ENCODE measurements at regions not wholly inside any gene's neighbourhood (a gene's known extent, or its start where the extent isn't known, plus 50 kb on each side); places are given as distances from the start of the nearest gene placed in this dataset.

- TF ChIP-seq, protein P1, sequence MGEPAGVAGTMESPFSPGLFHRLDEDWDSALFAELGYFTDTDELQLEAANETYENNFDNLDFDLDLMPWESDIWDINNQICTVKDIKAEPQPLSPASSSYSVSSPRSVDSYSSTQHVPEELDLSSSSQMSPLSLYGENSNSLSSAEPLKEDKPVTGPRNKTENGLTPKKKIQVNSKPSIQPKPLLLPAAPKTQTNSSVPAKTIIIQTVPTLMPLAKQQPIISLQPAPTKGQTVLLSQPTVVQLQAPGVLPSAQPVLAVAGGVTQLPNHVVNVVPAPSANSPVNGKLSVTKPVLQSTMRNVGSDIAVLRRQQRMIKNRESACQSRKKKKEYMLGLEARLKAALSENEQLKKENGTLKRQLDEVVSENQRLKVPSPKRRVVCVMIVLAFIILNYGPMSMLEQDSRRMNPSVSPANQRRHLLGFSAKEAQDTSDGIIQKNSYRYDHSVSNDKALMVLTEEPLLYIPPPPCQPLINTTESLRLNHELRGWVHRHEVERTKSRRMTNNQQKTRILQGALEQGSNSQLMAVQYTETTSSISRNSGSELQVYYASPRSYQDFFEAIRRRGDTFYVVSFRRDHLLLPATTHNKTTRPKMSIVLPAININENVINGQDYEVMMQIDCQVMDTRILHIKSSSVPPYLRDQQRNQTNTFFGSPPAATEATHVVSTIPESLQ (CRISPR knock-in tag; IDR thresholded peaks at IDR 0.05), result no peak
Observed at GRCh38 chr5:165360784-165361542, 1855.5 kb downstream of the MAT2B start (continued).

DNA sequence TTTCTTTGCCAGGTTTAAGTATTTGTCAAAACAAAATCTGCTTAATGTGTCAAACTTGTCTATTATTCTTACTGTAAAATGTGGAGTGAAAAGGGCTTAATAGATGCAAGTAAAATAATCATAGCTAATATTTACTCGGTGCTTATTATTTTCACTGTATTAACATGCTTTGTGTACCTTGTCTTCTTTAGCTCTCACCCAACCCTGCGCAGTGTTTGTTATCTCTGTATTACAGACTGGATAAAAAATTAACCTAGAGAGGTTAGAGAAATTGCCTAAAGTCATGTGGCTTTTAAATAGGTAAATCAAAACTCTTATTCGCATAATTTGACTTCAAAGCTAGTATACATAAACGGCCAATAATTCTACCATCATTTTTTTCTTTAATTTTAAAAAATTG lies 1864.8 kb downstream of the MAT2B start:
- DNase-seq (ENCODE audit: low spot score) (no peak), ATAC-seq (no peak)
- H3K4me3 Mint-ChIP-seq, result no peak overlapping the region
- H3K27ac Mint-ChIP-seq, result no peak overlapping the region
- no peaks in the 10 kb centered on the region for H3K9me3 Mint-ChIP-seq
- TF ChIP-seq SP1 (CRISPR knock-in tag; conservative IDR thresholded peaks at IDR 0.05), result no peak
- peaks cover 4% of the 10 kb centered on the region; the same call in 1 of the 2 replicates for H3K4me1 Mint-ChIP-seq
- POLR2A ChIA-PET, result no interaction called here
- H3K27me3 Mint-ChIP-seq (ENCODE audit: low read depth), result no peaks in the 10 kb centered on the region
- CTCF ChIA-PET, result no interaction called here
- H3K36me3 Mint-ChIP-seq, result no peaks in the 10 kb centered on the region

- CTCF ChIA-PET, result no interaction called here
- Mint-ChIP-seq H3K27me3 (ENCODE audit: low read depth) (no peaks in the 10 kb centered on the region), H3K4me3 (no peak overlapping the region), H3K9me3 (no peaks in the 10 kb centered on the region), H3K36me3 (no peaks in the 10 kb centered on the region), H3K27ac (no peak overlapping the region), H3K4me1 (peaks cover 2% of the 10 kb centered on the region; the same call in 1 of the 2 replicates)
- POLR2A ChIA-PET, result no interaction called here
- ATAC-seq (no peak), DNase-seq (ENCODE audit: low spot score) (no peak)
- no peak for TF ChIP-seq EMX1 (CRISPR knock-in tag; IDR thresholded peaks at IDR 0.05)
- TF ChIP-seq, protein P2, sequence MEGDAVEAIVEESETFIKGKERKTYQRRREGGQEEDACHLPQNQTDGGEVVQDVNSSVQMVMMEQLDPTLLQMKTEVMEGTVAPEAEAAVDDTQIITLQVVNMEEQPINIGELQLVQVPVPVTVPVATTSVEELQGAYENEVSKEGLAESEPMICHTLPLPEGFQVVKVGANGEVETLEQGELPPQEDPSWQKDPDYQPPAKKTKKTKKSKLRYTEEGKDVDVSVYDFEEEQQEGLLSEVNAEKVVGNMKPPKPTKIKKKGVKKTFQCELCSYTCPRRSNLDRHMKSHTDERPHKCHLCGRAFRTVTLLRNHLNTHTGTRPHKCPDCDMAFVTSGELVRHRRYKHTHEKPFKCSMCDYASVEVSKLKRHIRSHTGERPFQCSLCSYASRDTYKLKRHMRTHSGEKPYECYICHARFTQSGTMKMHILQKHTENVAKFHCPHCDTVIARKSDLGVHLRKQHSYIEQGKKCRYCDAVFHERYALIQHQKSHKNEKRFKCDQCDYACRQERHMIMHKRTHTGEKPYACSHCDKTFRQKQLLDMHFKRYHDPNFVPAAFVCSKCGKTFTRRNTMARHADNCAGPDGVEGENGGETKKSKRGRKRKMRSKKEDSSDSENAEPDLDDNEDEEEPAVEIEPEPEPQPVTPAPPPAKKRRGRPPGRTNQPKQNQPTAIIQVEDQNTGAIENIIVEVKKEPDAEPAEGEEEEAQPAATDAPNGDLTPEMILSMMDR (IDR thresholded peaks at IDR 0.05), result no peak
- TF ChIP-seq JAZF1 (CRISPR knock-in tag; IDR thresholded peaks at IDR 0.05), result no peak
- TF ChIP-seq, protein P3, sequence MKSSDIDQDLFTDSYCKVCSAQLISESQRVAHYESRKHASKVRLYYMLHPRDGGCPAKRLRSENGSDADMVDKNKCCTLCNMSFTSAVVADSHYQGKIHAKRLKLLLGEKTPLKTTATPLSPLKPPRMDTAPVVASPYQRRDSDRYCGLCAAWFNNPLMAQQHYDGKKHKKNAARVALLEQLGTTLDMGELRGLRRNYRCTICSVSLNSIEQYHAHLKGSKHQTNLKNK (CRISPR knock-in tag; IDR thresholded peaks at IDR 0.05), result no peak
- TF ChIP-seq IRF1 (CRISPR knock-in tag; IDR thresholded peaks at IDR 0.05), result no peak
- TF ChIP-seq MLX (CRISPR knock-in tag; IDR thresholded peaks at IDR 0.05), result no peak
- TF ChIP-seq CDX4 (CRISPR knock-in tag; IDR thresholded peaks at IDR 0.05; ENCODE audit: borderline replicate concordance), result no peak
- no peak for TF ChIP-seq TEAD4 (CRISPR knock-in tag; IDR thresholded peaks at IDR 0.05)
- no peak for TF ChIP-seq NR3C1 (CRISPR knock-in tag; conservative IDR thresholded peaks at IDR 0.05; ENCODE audit: low read depth)
- no peak for TF ChIP-seq NR1H2 (CRISPR knock-in tag; IDR thresholded peaks at IDR 0.05)
- no peak for TF ChIP-seq ATF2 (CRISPR knock-in tag; IDR thresholded peaks at IDR 0.05; ENCODE audit: borderline replicate concordance, low read depth)
- TF ChIP-seq, protein P4, sequence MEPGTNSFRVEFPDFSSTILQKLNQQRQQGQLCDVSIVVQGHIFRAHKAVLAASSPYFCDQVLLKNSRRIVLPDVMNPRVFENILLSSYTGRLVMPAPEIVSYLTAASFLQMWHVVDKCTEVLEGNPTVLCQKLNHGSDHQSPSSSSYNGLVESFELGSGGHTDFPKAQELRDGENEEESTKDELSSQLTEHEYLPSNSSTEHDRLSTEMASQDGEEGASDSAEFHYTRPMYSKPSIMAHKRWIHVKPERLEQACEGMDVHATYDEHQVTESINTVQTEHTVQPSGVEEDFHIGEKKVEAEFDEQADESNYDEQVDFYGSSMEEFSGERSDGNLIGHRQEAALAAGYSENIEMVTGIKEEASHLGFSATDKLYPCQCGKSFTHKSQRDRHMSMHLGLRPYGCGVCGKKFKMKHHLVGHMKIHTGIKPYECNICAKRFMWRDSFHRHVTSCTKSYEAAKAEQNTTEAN (CRISPR knock-in tag; IDR thresholded peaks at IDR 0.05), result no peak
- TF ChIP-seq, protein P5, sequence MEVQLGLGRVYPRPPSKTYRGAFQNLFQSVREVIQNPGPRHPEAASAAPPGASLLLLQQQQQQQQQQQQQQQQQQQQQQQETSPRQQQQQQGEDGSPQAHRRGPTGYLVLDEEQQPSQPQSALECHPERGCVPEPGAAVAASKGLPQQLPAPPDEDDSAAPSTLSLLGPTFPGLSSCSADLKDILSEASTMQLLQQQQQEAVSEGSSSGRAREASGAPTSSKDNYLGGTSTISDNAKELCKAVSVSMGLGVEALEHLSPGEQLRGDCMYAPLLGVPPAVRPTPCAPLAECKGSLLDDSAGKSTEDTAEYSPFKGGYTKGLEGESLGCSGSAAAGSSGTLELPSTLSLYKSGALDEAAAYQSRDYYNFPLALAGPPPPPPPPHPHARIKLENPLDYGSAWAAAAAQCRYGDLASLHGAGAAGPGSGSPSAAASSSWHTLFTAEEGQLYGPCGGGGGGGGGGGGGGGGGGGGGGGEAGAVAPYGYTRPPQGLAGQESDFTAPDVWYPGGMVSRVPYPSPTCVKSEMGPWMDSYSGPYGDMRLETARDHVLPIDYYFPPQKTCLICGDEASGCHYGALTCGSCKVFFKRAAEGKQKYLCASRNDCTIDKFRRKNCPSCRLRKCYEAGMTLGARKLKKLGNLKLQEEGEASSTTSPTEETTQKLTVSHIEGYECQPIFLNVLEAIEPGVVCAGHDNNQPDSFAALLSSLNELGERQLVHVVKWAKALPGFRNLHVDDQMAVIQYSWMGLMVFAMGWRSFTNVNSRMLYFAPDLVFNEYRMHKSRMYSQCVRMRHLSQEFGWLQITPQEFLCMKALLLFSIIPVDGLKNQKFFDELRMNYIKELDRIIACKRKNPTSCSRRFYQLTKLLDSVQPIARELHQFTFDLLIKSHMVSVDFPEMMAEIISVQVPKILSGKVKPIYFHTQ (CRISPR knock-in tag; IDR thresholded peaks at IDR 0.05), result no peak
Observed at GRCh38 chr5:165370794-165371193, 1865.4 kb downstream of the MAT2B start.
